Inflammatory macrophage (primary cell): ENCODE measurements at regions not wholly inside any gene's neighbourhood (a gene's known extent, or its start where the extent isn't known, plus 50 kb on each side); places are given as distances from the start of the nearest gene placed in this dataset.

Source experiments
- DNase-seq, 2 donors: peaks; one replicate each; pipeline ENCODE4 v3.0.0-alpha.2; 2020 to 2022

- DNase-seq, result no peak
Measured at GRCh38 chr4:14667624-14668151, 334.6 kb upstream of the CPEB2 start.

- no peak for DNase-seq
Measured at GRCh38 chr4:14668296-14668695, 334.0 kb upstream of the CPEB2 start.

GRCh38 chr4:14669371-14669770, 332.9 kb upstream of the CPEB2 start:
- no peak for DNase-seq

- DNase-seq, result no peak
Measured at GRCh38 chr4:14671146-14671545, 331.1 kb upstream of the CPEB2 start.

- DNase-seq, result no peak
Measured at GRCh38 chr4:14675279-14675985, 326.8 kb upstream of the CPEB2 start.

- no peak for DNase-seq
Measured at GRCh38 chr4:14679906-14680305, 322.4 kb upstream of the CPEB2 start.

GRCh38 chr4:14681330-14681729, 321.0 kb upstream of the CPEB2 start:
- DNase-seq, result no peak

GRCh38 chr4:14693728-14694127, 308.6 kb upstream of the CPEB2 start:
- DNase-seq, result no peak

GRCh38 chr4:14695095-14695845, 307.0 kb upstream of the CPEB2 start:
- no peak for DNase-seq

GRCh38 chr4:14700083-14700482, 302.2 kb upstream of the CPEB2 start:
- DNase-seq, result no peak

GRCh38 chr4:14700544-14700943, 301.7 kb upstream of the CPEB2 start:
- DNase-seq, result no peak

GRCh38 chr4:14701389-14701788, 300.9 kb upstream of the CPEB2 start:
- DNase-seq, result no peak

- DNase-seq, result no peak
Measured at GRCh38 chr4:14701896-14702295, 300.4 kb upstream of the CPEB2 start.

- no peak for DNase-seq
Measured at GRCh38 chr4:14708574-14708973, 293.7 kb upstream of the CPEB2 start.

GRCh38 chr4:14711259-14711658, 291.0 kb upstream of the CPEB2 start:
- no peak for DNase-seq

- DNase-seq, result no peak
Measured at GRCh38 chr4:14716691-14717090, 285.6 kb upstream of the CPEB2 start.

- no peak for DNase-seq
Measured at GRCh38 chr4:14719053-14719452, 283.2 kb upstream of the CPEB2 start.

GRCh38 chr4:14726441-14726840, 275.8 kb upstream of the CPEB2 start:
- no peak for DNase-seq

GRCh38 chr4:14726877-14727361, 275.4 kb upstream of the CPEB2 start:
- DNase-seq, result no peak

GRCh38 chr4:14729282-14730000, 272.8 kb upstream of the CPEB2 start:
- DNase-seq, result no peak

GRCh38 chr4:14742054-14742453, 260.2 kb upstream of the CPEB2 start:
- DNase-seq, result no peak

- DNase-seq, result no peak
Measured at GRCh38 chr4:14743172-14743571, 259.1 kb upstream of the CPEB2 start.

GRCh38 chr4:14743601-14744000, 258.7 kb upstream of the CPEB2 start:
- DNase-seq, result no peak
